Prostate gland (tissue), 2 donors: ENCODE measurements at regions not wholly inside any gene's neighbourhood (a gene's known extent, or its start where the extent isn't known, plus 50 kb on each side); places are given as distances from the start of the nearest gene placed in this dataset.

Experiments used
- DNase-seq: peaks from one replicate; pipeline ENCODE4 v3.0.0-alpha.2; 2019; ENCODE audit warnings: low spot score
- H3K27ac ChIP-seq, 2 donors: fragments of 200-600 bp; sonication (generic); 2 replicates each; pipeline ENCODE4 v1.5.1; 2017 to 2019
- H3K27me3 ChIP-seq: fragments of 200-600 bp; sonication (generic); replicated peaks from 2 replicates; pipeline ENCODE4 v1.5.1; 2019; ENCODE audit not compliant: insufficient read depth
- H3K36me3 ChIP-seq, 2 donors: fragments of 200-600 bp; sonication (generic); 1 replicate in 1 of 2; 2 replicates in 1 of 2; pipeline versions ENCODE4 v1.5.1 to v1.8.1; 2017 to 2019
- H3K4me1 ChIP-seq: fragments of 200-600 bp; sonication (generic); replicated peaks from 2 replicates; pipeline ENCODE4 v1.5.1; 2019
- H3K4me3 ChIP-seq, 2 donors: fragments of 200-600 bp; sonication (generic); 2 replicates each; pipeline ENCODE4 v1.5.1; 2017 to 2019
- H3K9me3 ChIP-seq: fragments of 200-600 bp; sonication (generic); 2 replicates; pipeline ENCODE4 v1.5.1; 2017
- CTCF ChIP-seq, 4 experiments: fragments of 200-600 bp in 2 of 4; fragments of 450-650 bp in 2 of 4; sonication (generic) in 2 of 4; IDR thresholded peaks; 1 replicate in 3 of 4; 2 replicates in 1 of 4; pipeline ENCODE4 v1.5.1; 2016 to 2019; ENCODE audit warnings: antibody characterized with exemption in 4 of 4, mild to moderate bottlenecking in 2 of 4, moderate library complexity in 2 of 4
- POLR2A ChIP-seq: fragments of 450-650 bp; IDR thresholded peaks from one replicate; pipeline ENCODE4 v1.6.1; 2016; ENCODE audit warnings: antibody characterized with exemption, mild to moderate bottlenecking
- POLR2AphosphoS5 ChIP-seq: sonication (generic); formaldehyde crosslinking; IDR thresholded peaks from one replicate; pipeline ENCODE4 v1.6.1; 2017; ENCODE audit warnings: antibody characterized with exemption
- WGBS: methylation state at CpG from one replicate; pipeline ENCODE4 v1.1.5; 2018; 5-methylcytosine and 5-hydroxymethylcytosine counted together
- intact Hi-C: fragments of 100-400 bp; cut with DNase I; formaldehyde crosslinking; loops from one replicate; pipeline ENCODE4 v1.14.2; 2022

GRCh38 chr4:126081336-126081735 lies 766.6 kb downstream of the FAT4 start:
- Histone ChIP-seq H3K27ac (no peak overlapping the region), H3K36me3 (no peaks in the 10 kb centered on the region), H3K9me3 (no peaks in the 10 kb centered on the region), H3K4me1 (no peaks in the 10 kb centered on the region), H3K27me3 (no peaks in the 10 kb centered on the region), H3K4me3 (no peak overlapping the region)
- TF ChIP-seq POLR2AphosphoS5 (no peak), CTCF (IDR thresholded peaks at IDR 0.05) (no peak), POLR2A (no peak)
- intact Hi-C loops, result no loop called here
- no peak for DNase-seq
- WGBS, result 30% methylated on average over 3 of the region's 3 CpGs

GRCh38 chr4:126086041-126086440 lies 771.3 kb downstream of the FAT4 start:
- no peak for TF ChIP-seq POLR2AphosphoS5
- TF ChIP-seq POLR2A, result no peak
- no peak for TF ChIP-seq CTCF (IDR thresholded peaks at IDR 0.05)
- no peaks in the 10 kb centered on the region for H3K27me3 ChIP-seq
- intact Hi-C loops, result no loop called here
- H3K27ac ChIP-seq, result no peak overlapping the region
- no peak for DNase-seq
- H3K4me1 ChIP-seq, result no peaks in the 10 kb centered on the region
- H3K36me3 ChIP-seq, result no peaks in the 10 kb centered on the region
- no peaks in the 10 kb centered on the region for H3K9me3 ChIP-seq
- 87% methylated on average over 2 of the region's 2 CpGs for WGBS
- no peak overlapping the region for H3K4me3 ChIP-seq

- intact Hi-C loops, result no loop called here
- H3K4me3 ChIP-seq, result no peak overlapping the region
- H3K4me1 ChIP-seq, result no peaks in the 10 kb centered on the region
These were observed 772.3 kb downstream of the FAT4 start for GRCh38 chr4:126087101-126087500.

GRCh38 chr4:126097155-126097799 lies 782.5 kb downstream of the FAT4 start:
- no peak for TF ChIP-seq POLR2AphosphoS5
- Histone ChIP-seq H3K27ac (no peak overlapping the region), H3K4me1 (no peaks in the 10 kb centered on the region), H3K36me3 (no peaks in the 10 kb centered on the region), H3K4me3 (no peak overlapping the region), H3K27me3 (no peaks in the 10 kb centered on the region), H3K9me3 (no peaks in the 10 kb centered on the region)
- intact Hi-C loops, result no loop called here
- 78% methylated on average over 4 of the region's 4 CpGs for WGBS
- DNase-seq, result no peak

More at GRCh38 chr4:126087101-126087500, 772.3 kb downstream of the FAT4 start:
- H3K27me3 ChIP-seq, result no peaks in the 10 kb centered on the region
- H3K36me3 ChIP-seq, result no peaks in the 10 kb centered on the region
- TF ChIP-seq CTCF (IDR thresholded peaks at IDR 0.05), result no peak
- no peak for TF ChIP-seq POLR2A
- TF ChIP-seq POLR2AphosphoS5, result no peak
- no peak for DNase-seq
- no peaks in the 10 kb centered on the region for H3K9me3 ChIP-seq
- no peak overlapping the region for H3K27ac ChIP-seq

GRCh38 chr4:126106658-126107057 lies 791.9 kb downstream of the FAT4 start:
- TF ChIP-seq POLR2A (no peak), POLR2AphosphoS5 (no peak), CTCF (IDR thresholded peaks at IDR 0.05) (no peak)
- Histone ChIP-seq H3K4me3 (no peak overlapping the region), H3K27me3 (no peaks in the 10 kb centered on the region)

More at GRCh38 chr4:126106658-126107057, 791.9 kb downstream of the FAT4 start:
- Histone ChIP-seq H3K4me1 (no peaks in the 10 kb centered on the region), H3K9me3 (no peaks in the 10 kb centered on the region), H3K36me3 (no peaks in the 10 kb centered on the region), H3K27ac (no peak overlapping the region)
- no peak for DNase-seq
- intact Hi-C loops, result no loop called here
- WGBS, result 95% methylated on average over 8 of the region's 8 CpGs
